Panc1 (cell line): ENCODE measurements at regions not wholly inside any gene's neighbourhood (a gene's known extent, or its start where the extent isn't known, plus 50 kb on each side); places are given as distances from the start of the nearest gene placed in this dataset.

Experiments
- ATAC-seq: fragments of 200-7000 bp; cut with Tn5 transposase; 2 replicates; pipeline ENCODE4 v1.9.1; 2020; ENCODE audit warnings: mild to moderate bottlenecking, moderate library complexity
- BruUV-seq: library from RNA; stranded (reverse); fragments of 400-500 nt; replicated peaks from 2 replicates; lab custom pipeline; 2021; lab: Mats Ljungman, UMichigan
- CTCF ChIA-PET: fragments of 300-600 bp; sonication (Branson Sonifier 250); formaldehyde crosslinking; loops from one replicate; lab custom pipeline; 2022; ENCODE audit warnings: antibody characterized with exemption; lab: Charles Lee
- POLR2A ChIA-PET: fragments of 300-600 bp; sonication (Branson Sonifier 250); formaldehyde crosslinking; loops from one replicate; lab custom pipeline; 2022; ENCODE audit warnings: antibody characterized with exemption; lab: Charles Lee
- DNase-seq: peaks from one replicate; pipeline ENCODE4 v3.0.0-alpha.2; 2010; ENCODE audit warnings: low read depth, low spot score
- H3K27ac ChIP-seq: 2 replicates; pipeline ENCODE4 v1.5.1; 2011; ENCODE audit warnings: mild to moderate bottlenecking, low read length, inconsistent platforms
- H3K27me3 ChIP-seq: fragments of 200-500 bp; sonication (Bioruptor generic); 2 replicates; pipeline ENCODE4 v1.6.0; 2014; ENCODE audit warnings: low read length, inconsistent platforms; ENCODE audit not compliant: control insufficient read depth, insufficient read depth
- H3K36me3 ChIP-seq: fragments of 200-500 bp; sonication (Bioruptor generic); 2 replicates; pipeline ENCODE4 v1.5.1; 2014; ENCODE audit warnings: inconsistent platforms, mild to moderate bottlenecking, low read length, moderate library complexity; ENCODE audit not compliant: control insufficient read depth, insufficient read depth
- H3K4me1 ChIP-seq: 2 replicates; pipeline ENCODE4 v1.5.1; 2011; ENCODE audit warnings: inconsistent platforms, mild to moderate bottlenecking, low read length, moderate library complexity; ENCODE audit not compliant: control insufficient read depth, insufficient read depth
- H3K4me3 ChIP-seq, 2 experiments: 2 replicates each; pipeline ENCODE4 v1.5.1; 2011 to 2012; ENCODE audit warnings: low read depth in 2 of 2, low read length in 2 of 2, mild to moderate bottlenecking in 2 of 2, inconsistent platforms in 1 of 2, moderate library complexity in 1 of 2
- H3K9me3 ChIP-seq: fragments of 200-500 bp; sonication (Bioruptor generic); 2 replicates; pipeline ENCODE4 v1.5.1; 2014; ENCODE audit warnings: low read depth, mild to moderate bottlenecking, inconsistent platforms, low read length, moderate library complexity; ENCODE audit not compliant: control insufficient read depth, insufficient read depth
- CTCF ChIP-seq: fragments of 450-650 bp; IDR thresholded peaks from 2 replicates; pipeline ENCODE4 v1.5.1; 2017; ENCODE audit warnings: mild to moderate bottlenecking
- POLR2AphosphoS5 ChIP-seq: IDR thresholded peaks from 2 replicates; pipeline ENCODE4 v1.6.1; 2012; ENCODE audit warnings: mild to moderate bottlenecking, low read depth, low read length, moderate library complexity
- REST ChIP-seq, 2 experiments: IDR thresholded peaks; 2 replicates each; pipeline ENCODE4 v1.6.1; 2011 to 2012; ENCODE audit warnings: low read depth in 2 of 2, control low read depth in 1 of 2, low read length in 1 of 2, mild to moderate bottlenecking in 1 of 2, moderate library complexity in 1 of 2; ENCODE audit not compliant: insufficient read depth in 1 of 2
- SIN3A ChIP-seq: IDR thresholded peaks from 2 replicates; pipeline ENCODE4 v1.6.1; 2012; ENCODE audit warnings: low read depth, mild to moderate bottlenecking, low read length, moderate library complexity, borderline replicate concordance; ENCODE audit not compliant: insufficient read depth
- TCF7L2 ChIP-seq: IDR thresholded peaks from 2 replicates; pipeline ENCODE4 v1.6.1; 2011; ENCODE audit warnings: mild to moderate bottlenecking, low read depth, low read length, inconsistent platforms
- in situ Hi-C: cut with HindIII; loops from 2 replicates; pipeline ENCODE4 v1.10.0; 2016; ENCODE audit warnings: low sequenced_read_pairs, low pct_unique_long_range_greater_than_20kb
- intact Hi-C: fragments of 100-400 bp; cut with micrococcal nuclease; formaldehyde crosslinking; loops from one replicate; pipeline ENCODE4 v1.10.0; 2022; ENCODE audit not compliant: unreplicated experiment

GRCh38 chr1:55839221-55839620 is 624.1 kb upstream of the USP24 start:
- TF ChIP-seq TCF7L2 (no peak), SIN3A (no peak), CTCF (no peak), REST (IDR thresholded peaks at IDR 0.05; ENCODE audit: insufficient read depth in 1 of 2, low read depth in 2 of 2, low read length in 1 of 2) (no peak), POLR2AphosphoS5 (no peak)
- BruUV-seq = no TSS peak
- H3K27me3 ChIP-seq = no peaks in the 10 kb centered on the region
- DNase-seq = no peak
- H3K9me3 ChIP-seq = no peaks in the 10 kb centered on the region
- POLR2A ChIA-PET = interaction anchor here (0.6 kb wide), 1 partner anchor 349 kb away, joined by 11 read pairs; no protein-coding TSS in a partner anchor
- H3K4me1 ChIP-seq = no peaks in the 10 kb centered on the region
- ATAC-seq = no peak
- H3K27ac ChIP-seq = no peak overlapping the region
- no peak overlapping the region for H3K4me3 ChIP-seq
- no peaks in the 10 kb centered on the region for H3K36me3 ChIP-seq
- CTCF ChIA-PET = no interaction called here
- intact Hi-C loops (no loop called here), in situ Hi-C loops (no loop called here)

- no TSS peak for BruUV-seq
- ATAC-seq (no peak), DNase-seq (no peak)
- CTCF ChIA-PET = no interaction called here
- Histone ChIP-seq H3K36me3 (no peaks in the 10 kb centered on the region), H3K27me3 (no peaks in the 10 kb centered on the region), H3K4me3 (no peak overlapping the region), H3K27ac (no peak overlapping the region), H3K4me1 (no peaks in the 10 kb centered on the region), H3K9me3 (no peaks in the 10 kb centered on the region)
- intact Hi-C loops (no loop called here), in situ Hi-C loops (no loop called here)
- POLR2A ChIA-PET = no interaction called here
- TF ChIP-seq TCF7L2 (no peak), POLR2AphosphoS5 (no peak), SIN3A (no peak), REST (IDR thresholded peaks at IDR 0.05; ENCODE audit: insufficient read depth in 1 of 2, low read depth in 2 of 2, low read length in 1 of 2) (no peak), CTCF (no peak)
Observed at GRCh38 chr1:55836086-55836485, 620.9 kb upstream of the USP24 start.
